Activated B cell treated with CpG ODN at 0.5 μM for 24 hours (primary cell): ENCODE measurements at regions not wholly inside any gene's neighbourhood (a gene's known extent, or its start where the extent isn't known, plus 50 kb on each side); places are given as distances from the start of the nearest gene placed in this dataset.

Source experiments
- ATAC-seq: fragments of 200-7000 bp; cut with Tn5 transposase; one replicate; pipeline ENCODE4 v1.10.0; 2021; ENCODE audit warnings: low read depth, mild to moderate bottlenecking, moderate library complexity
- CTCF ChIA-PET: fragments of 350-600 bp; sonication (Branson Sonifier 250); formaldehyde crosslinking; loops from one replicate; lab custom pipeline; 2021; ENCODE audit warnings: antibody characterized with exemption; lab: Charles Lee
- POLR2A ChIA-PET: fragments of 350-600 bp; sonication (Branson Sonifier 250); formaldehyde crosslinking; loops from one replicate; lab custom pipeline; 2021; ENCODE audit warnings: antibody characterized with exemption; lab: Charles Lee
- DNase-seq: peaks from one replicate; pipeline ENCODE4 v3.0.0; 2022
- H3K27ac Mint-ChIP-seq: one replicate; pipeline ENCODE4 v1.8.0; 2020; ENCODE audit warnings: mixed read lengths
- H3K27me3 Mint-ChIP-seq: one replicate; pipeline ENCODE4 v1.8.0; 2021; ENCODE audit warnings: mixed read lengths
- H3K36me3 Mint-ChIP-seq: one replicate; pipeline ENCODE4 v1.8.0; 2021; ENCODE audit warnings: low read depth, mixed read lengths
- H3K4me1 Mint-ChIP-seq: one replicate; pipeline ENCODE4 v1.8.0; 2021; ENCODE audit warnings: mixed read lengths
- H3K4me3 Mint-ChIP-seq: one replicate; pipeline ENCODE4 v1.8.0; 2020; ENCODE audit warnings: mild to moderate bottlenecking, mixed read lengths
- H3K9me3 Mint-ChIP-seq: one replicate; pipeline ENCODE4 v1.8.0; 2020; ENCODE audit warnings: mixed read lengths
- intact Hi-C: fragments of 100-400 bp; cut with micrococcal nuclease; formaldehyde crosslinking; loops from one replicate; pipeline ENCODE4 v1.15.1; 2024
- TF ChIP-seq, protein P1 (sequence below): fragments of 200-600 bp; IDR thresholded peaks from one replicate; pipeline ENCODE4 v1.8.0; 2022; ENCODE audit warnings: antibody characterized with exemption, mild to moderate bottlenecking

DNA sequence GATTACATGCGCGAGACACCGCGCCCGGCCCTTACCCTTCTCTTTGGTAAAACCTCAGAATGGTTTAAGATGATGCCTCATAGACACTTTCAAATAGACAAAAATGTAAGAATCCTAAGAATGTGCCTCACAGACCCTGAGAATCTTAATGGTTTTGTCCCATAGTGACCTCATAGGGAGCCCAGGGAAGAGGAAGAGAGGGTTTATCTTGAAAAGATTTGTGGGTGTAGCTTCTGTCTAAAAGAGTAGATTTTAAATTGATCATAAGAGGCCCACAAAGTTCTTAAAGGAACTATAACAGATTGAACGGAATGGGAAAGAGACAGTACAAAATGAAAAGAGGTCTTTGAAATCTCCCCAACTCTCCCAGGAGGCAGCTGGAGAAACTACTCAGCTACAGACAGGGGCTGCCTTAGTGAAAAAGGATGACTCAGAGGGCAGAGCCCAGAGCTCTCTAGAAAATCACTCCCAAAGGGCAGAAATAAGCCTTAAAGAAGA is 220.6 kb downstream of the ADRA2A start:
- Mint-ChIP-seq H3K27me3 (peaks cover 26% of the 10 kb centered on the region), H3K4me1 (no peaks in the 10 kb centered on the region), H3K36me3 (no peaks in the 10 kb centered on the region), H3K27ac (no peak overlapping the region), H3K9me3 (no peaks in the 10 kb centered on the region), H3K4me3 (no peak overlapping the region)
- CTCF ChIA-PET, result no interaction called here
- POLR2A ChIA-PET, result no interaction called here
- intact Hi-C loops, result no loop called here
- no peak for ATAC-seq
- DNase-seq, result no peak
- TF ChIP-seq, protein P1, sequence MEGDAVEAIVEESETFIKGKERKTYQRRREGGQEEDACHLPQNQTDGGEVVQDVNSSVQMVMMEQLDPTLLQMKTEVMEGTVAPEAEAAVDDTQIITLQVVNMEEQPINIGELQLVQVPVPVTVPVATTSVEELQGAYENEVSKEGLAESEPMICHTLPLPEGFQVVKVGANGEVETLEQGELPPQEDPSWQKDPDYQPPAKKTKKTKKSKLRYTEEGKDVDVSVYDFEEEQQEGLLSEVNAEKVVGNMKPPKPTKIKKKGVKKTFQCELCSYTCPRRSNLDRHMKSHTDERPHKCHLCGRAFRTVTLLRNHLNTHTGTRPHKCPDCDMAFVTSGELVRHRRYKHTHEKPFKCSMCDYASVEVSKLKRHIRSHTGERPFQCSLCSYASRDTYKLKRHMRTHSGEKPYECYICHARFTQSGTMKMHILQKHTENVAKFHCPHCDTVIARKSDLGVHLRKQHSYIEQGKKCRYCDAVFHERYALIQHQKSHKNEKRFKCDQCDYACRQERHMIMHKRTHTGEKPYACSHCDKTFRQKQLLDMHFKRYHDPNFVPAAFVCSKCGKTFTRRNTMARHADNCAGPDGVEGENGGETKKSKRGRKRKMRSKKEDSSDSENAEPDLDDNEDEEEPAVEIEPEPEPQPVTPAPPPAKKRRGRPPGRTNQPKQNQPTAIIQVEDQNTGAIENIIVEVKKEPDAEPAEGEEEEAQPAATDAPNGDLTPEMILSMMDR, result no peak

DNA sequence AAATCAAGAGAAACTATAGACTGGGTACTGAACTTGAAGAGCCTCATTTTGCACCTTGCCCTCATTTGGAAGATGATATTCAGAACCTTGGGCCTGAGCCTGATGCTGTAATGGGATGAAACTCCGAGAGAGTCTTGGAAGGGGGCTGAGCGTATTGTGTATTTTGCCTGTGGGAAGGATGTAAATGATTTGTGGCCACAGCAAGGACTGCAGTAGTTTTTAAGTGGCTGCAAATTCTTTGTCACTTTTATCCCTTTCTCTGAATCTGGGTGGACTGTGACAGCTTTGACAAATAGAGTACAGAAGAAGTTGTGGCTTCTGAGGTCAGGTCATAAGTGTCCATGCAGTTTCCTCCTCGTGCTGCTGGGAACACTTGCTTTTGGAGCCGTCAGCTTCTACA is 221.2 kb downstream of the ADRA2A start:
- POLR2A ChIA-PET, result no interaction called here
- H3K4me1 Mint-ChIP-seq, result no peaks in the 10 kb centered on the region
- no peak for ATAC-seq
- no peak overlapping the region for H3K4me3 Mint-ChIP-seq
- peaks cover 26% of the 10 kb centered on the region for H3K27me3 Mint-ChIP-seq
- TF ChIP-seq, protein P1, result no peak
- CTCF ChIA-PET, result no interaction called here
- H3K27ac Mint-ChIP-seq, result no peak overlapping the region
- H3K36me3 Mint-ChIP-seq, result no peaks in the 10 kb centered on the region
- intact Hi-C loops, result no loop called here
- no peak for DNase-seq
- H3K9me3 Mint-ChIP-seq, result no peaks in the 10 kb centered on the region

DNA sequence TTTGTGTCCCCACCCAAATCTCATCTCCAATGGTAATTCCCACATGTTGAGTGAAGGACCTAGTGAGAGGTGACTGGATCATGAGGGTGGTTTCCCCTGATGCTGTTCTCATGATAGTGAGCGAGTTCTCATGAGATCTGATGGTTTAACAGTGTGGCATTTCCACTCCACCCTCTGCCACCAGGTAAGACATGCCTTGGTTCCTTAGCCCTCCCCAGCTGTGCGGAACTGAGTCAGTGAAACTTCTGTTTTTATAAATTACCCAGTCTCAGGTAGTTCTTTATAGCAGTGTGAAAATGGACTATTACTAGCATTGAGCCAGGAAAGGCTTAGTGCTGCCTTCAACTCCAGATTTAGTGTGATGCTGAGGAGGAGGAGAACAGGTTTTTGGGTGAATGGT is 222.2 kb downstream of the ADRA2A start:
- Mint-ChIP-seq H3K27ac (no peak overlapping the region), H3K4me1 (no peaks in the 10 kb centered on the region), H3K27me3 (peaks cover 26% of the 10 kb centered on the region), H3K36me3 (no peaks in the 10 kb centered on the region), H3K9me3 (no peaks in the 10 kb centered on the region), H3K4me3 (no peak overlapping the region)
- TF ChIP-seq, protein P1, result no peak
- intact Hi-C loops, result no loop called here
- ChIA-PET POLR2A (no interaction called here), CTCF (no interaction called here)
- DNase-seq (no peak), ATAC-seq (no peak)

DNA sequence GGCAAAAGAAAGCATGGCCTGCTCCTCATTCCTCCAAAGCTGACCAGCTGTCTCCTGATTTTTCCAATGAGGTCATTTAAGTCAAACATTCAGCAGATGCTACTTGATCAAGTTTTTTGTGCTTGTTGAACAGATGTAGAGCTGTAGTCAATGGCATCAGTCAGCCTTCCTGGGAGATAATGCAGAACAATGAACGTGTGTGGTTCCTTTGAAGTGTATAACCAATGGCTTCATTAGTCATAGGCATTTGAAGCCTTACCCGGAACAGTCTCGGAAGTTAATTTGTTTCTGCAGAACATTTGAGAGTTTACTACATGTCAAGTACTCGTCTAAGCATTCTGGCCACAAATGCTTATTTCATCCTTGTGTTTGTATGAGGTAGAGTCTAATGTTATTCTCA is 227.1 kb downstream of the ADRA2A start:
- POLR2A ChIA-PET, result no interaction called here
- CTCF ChIA-PET, result no interaction called here
- Mint-ChIP-seq H3K27me3 (peaks cover 14% of the 10 kb centered on the region), H3K4me1 (no peaks in the 10 kb centered on the region), H3K4me3 (no peak overlapping the region), H3K27ac (no peak overlapping the region), H3K9me3 (no peaks in the 10 kb centered on the region), H3K36me3 (no peaks in the 10 kb centered on the region)
- TF ChIP-seq, protein P1, result no peak
- ATAC-seq (no peak), DNase-seq (no peak)
- intact Hi-C loops, result no loop called here

DNA sequence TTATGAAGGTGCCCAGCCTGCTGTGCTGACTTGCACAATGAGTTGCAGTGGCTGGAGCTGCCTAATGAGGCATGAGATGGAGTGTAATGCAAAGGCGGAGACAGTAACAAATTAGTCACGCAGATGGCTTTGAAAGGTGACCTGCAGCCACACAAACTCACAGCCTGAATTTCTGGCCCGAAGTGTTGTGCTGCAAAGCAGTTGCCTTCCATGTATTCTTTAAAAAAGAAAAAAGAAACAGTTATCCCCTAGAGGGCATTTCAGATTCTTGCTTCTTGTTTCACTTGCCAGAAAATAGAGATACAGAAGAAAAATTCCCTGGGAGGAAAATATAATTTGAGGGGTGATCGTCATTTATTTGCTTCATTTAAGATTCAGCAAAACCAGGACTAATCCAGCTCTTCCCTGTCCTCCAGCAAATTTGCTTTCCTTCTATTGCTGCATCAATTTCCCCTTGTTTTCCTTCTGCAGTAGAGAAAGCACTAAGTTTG is 239.9 kb downstream of the ADRA2A start:
- H3K36me3 Mint-ChIP-seq, result no peaks in the 10 kb centered on the region
- ChIA-PET POLR2A (no interaction called here), CTCF (no interaction called here)
- ATAC-seq, result no peak
- TF ChIP-seq, protein P1, result no peak
- peaks cover 9% of the 10 kb centered on the region for H3K9me3 Mint-ChIP-seq
- no peak overlapping the region for H3K4me3 Mint-ChIP-seq
- peaks cover 26% of the 10 kb centered on the region for H3K27me3 Mint-ChIP-seq
- H3K4me1 Mint-ChIP-seq, result no peaks in the 10 kb centered on the region
- no peak overlapping the region for H3K27ac Mint-ChIP-seq
- intact Hi-C loops, result no loop called here
- DNase-seq, result no peak
